ENCODE measurements at regions not wholly inside any gene's neighbourhood (a gene's known extent, or its start where the extent isn't known, plus 50 kb on each side); places are given as distances from the start of the nearest gene placed in this dataset.

DNA sequence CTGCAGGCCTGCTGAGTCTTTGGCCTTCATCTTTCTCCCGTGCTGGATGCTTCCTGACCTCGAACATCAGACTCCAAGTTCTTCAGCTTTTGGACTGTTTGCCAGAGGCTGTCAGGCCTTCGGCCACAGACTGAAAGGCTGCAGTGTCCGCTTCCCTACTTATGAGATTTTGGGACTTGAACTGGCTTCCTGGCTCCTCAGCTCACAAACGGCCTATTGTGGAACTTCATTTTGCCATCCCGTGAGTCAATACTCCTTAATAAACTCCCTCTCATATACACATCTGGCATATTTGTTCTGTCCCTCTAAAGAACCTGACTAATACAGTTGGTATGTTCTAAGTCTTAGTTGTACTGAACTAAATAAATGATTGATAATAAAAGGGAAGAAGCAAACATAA, 702.8 kb upstream of the LINC00305 start:
- Histone ChIP-seq H3K27me3 (no peaks in the 10 kb centered on the region), H3K4me3 (no peak overlapping the region), H3K9me3 (no peaks in the 10 kb centered on the region), H3K4me1 (no peaks in the 10 kb centered on the region), H3K36me3 (replicated peaks in 1 of 2; ENCODE audit: insufficient read depth in 1 of 2, low read depth in 2 of 2) (no peaks in the 10 kb centered on the region), H3K27ac (no peak overlapping the region)
- no peak for ATAC-seq
- 71 to 75% methylated on average over 6 of the region's 6 CpGs for WGBS, 2 donors
- DNase-seq: no peak
- TF ChIP-seq POLR2A (IDR thresholded peaks at IDR 0.05): no peak
- TF ChIP-seq, protein P1, sequence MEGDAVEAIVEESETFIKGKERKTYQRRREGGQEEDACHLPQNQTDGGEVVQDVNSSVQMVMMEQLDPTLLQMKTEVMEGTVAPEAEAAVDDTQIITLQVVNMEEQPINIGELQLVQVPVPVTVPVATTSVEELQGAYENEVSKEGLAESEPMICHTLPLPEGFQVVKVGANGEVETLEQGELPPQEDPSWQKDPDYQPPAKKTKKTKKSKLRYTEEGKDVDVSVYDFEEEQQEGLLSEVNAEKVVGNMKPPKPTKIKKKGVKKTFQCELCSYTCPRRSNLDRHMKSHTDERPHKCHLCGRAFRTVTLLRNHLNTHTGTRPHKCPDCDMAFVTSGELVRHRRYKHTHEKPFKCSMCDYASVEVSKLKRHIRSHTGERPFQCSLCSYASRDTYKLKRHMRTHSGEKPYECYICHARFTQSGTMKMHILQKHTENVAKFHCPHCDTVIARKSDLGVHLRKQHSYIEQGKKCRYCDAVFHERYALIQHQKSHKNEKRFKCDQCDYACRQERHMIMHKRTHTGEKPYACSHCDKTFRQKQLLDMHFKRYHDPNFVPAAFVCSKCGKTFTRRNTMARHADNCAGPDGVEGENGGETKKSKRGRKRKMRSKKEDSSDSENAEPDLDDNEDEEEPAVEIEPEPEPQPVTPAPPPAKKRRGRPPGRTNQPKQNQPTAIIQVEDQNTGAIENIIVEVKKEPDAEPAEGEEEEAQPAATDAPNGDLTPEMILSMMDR (IDR thresholded peaks at IDR 0.05): no peak
- intact Hi-C loops (cut with DNase I): no loop called here

DNA sequence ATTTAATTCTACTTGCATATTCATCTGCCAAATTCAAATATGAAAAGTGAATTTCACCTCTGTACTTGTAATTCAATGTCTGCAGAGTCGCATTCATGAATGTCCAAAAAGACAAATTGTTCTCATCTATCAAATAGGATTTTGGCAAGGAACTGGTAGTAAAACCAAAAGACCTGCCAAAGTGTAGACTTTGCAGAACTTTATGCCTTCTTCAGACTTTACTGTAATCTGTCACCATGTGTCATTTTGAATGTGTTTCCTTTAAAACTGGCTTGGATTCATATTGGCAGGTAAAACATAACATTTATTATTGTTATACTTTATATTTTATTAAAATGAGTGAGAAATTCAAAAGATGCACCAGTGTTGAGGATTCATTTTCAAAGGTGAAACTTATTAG, 701.9 kb upstream of the LINC00305 start:
- no peak for ATAC-seq
- DNase-seq: no peak
- Histone ChIP-seq H3K4me3 (no peak overlapping the region), H3K27me3 (no peaks in the 10 kb centered on the region), H3K27ac (no peak overlapping the region), H3K4me1 (no peaks in the 10 kb centered on the region), H3K36me3 (replicated peaks in 1 of 2; ENCODE audit: insufficient read depth in 1 of 2, low read depth in 2 of 2) (no peaks in the 10 kb centered on the region), H3K9me3 (no peaks in the 10 kb centered on the region)
- 52 to 68% methylated on average over 1 of the region's 1 CpG for WGBS, 2 donors
- no peak for TF ChIP-seq POLR2A (IDR thresholded peaks at IDR 0.05)
- intact Hi-C loops (cut with DNase I): no loop called here

GRCh38 chr18:64840911-64841701, 692.2 kb upstream of the LINC00305 start:
- WGBS, 2 donors: 25 to 37% methylated on average over 2 of the region's 2 CpGs
- Histone ChIP-seq H3K4me1 (no peaks in the 10 kb centered on the region), H3K36me3 (replicated peaks in 1 of 2; ENCODE audit: insufficient read depth in 1 of 2, low read depth in 2 of 2) (no peaks in the 10 kb centered on the region), H3K4me3 (no peak overlapping the region), H3K9me3 (no peaks in the 10 kb centered on the region), H3K27me3 (no peaks in the 10 kb centered on the region), H3K27ac (peak overlapping the region in 3 of 4 donors; percentile 19 to 68 (median 61))
- peak; percentile 59 for ATAC-seq
- TF ChIP-seq, protein P1 (IDR thresholded peaks at IDR 0.05): no peak
- TF ChIP-seq POLR2A (IDR thresholded peaks at IDR 0.05): no peak
- intact Hi-C loops (cut with DNase I): no loop called here
- DNase-seq: no peak

- no peak for ATAC-seq
- intact Hi-C loops (cut with DNase I): no loop called here
Observed at GRCh38 chr18:64810354-64810753, 661.5 kb upstream of the LINC00305 start.

DNA sequence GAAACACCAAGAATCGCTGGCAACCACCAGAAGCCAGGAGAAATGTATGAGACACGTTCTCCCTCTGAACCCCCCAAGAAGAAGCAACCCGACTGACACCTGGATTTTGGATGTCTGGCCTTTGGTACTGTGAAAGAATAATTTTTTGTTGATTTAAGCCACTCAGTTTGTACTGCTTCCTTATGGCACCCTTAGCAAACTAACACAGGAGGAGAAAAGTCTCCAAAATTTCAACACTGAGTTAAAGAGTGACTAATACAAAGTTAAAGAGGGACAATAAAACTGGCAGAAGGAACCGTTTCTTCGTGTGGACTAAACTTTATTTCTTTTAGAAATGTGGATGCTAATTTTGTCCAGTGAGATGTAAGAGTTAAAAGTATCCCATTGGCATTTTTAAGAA, 660.9 kb upstream of the LINC00305 start:
- Histone ChIP-seq H3K36me3 (replicated peaks in 1 of 2; ENCODE audit: insufficient read depth in 1 of 2, low read depth in 2 of 2) (no peaks in the 10 kb centered on the region), H3K27ac (no peak overlapping the region), H3K9me3 (no peaks in the 10 kb centered on the region), H3K27me3 (no peaks in the 10 kb centered on the region), H3K4me1 (no peaks in the 10 kb centered on the region), H3K4me3 (no peak overlapping the region)
- ATAC-seq (no peak), DNase-seq (no peak)
- intact Hi-C loops (cut with DNase I): no loop called here
- TF ChIP-seq, protein P1 (IDR thresholded peaks at IDR 0.05): no peak
- TF ChIP-seq POLR2A (IDR thresholded peaks at IDR 0.05): no peak
- WGBS, 2 donors: 54 to 62% methylated on average over 5 of the region's 5 CpGs

More at GRCh38 chr18:64810354-64810753, 661.5 kb upstream of the LINC00305 start:
- TF ChIP-seq POLR2A (IDR thresholded peaks at IDR 0.05): no peak
- TF ChIP-seq, protein P1 (IDR thresholded peaks at IDR 0.05): no peak
- no peak for DNase-seq
- no peaks in the 10 kb centered on the region for H3K4me1 ChIP-seq
- no peak overlapping the region for H3K27ac ChIP-seq
- H3K9me3 ChIP-seq: no peaks in the 10 kb centered on the region
- no peaks in the 10 kb centered on the region for H3K36me3 ChIP-seq (replicated peaks in 1 of 2; ENCODE audit: insufficient read depth in 1 of 2, low read depth in 2 of 2)
- H3K4me3 ChIP-seq: no peak overlapping the region
- H3K27me3 ChIP-seq: no peaks in the 10 kb centered on the region
- WGBS, 2 donors: 74 to 79% methylated on average over 3 of the region's 3 CpGs

All from body of pancreas (tissue), 4 donors.